ENCODE measurements at regions not wholly inside any gene's neighbourhood (a gene's known extent, or its start where the extent isn't known, plus 50 kb on each side); places are given as distances from the start of the nearest gene placed in this dataset.

DNA sequence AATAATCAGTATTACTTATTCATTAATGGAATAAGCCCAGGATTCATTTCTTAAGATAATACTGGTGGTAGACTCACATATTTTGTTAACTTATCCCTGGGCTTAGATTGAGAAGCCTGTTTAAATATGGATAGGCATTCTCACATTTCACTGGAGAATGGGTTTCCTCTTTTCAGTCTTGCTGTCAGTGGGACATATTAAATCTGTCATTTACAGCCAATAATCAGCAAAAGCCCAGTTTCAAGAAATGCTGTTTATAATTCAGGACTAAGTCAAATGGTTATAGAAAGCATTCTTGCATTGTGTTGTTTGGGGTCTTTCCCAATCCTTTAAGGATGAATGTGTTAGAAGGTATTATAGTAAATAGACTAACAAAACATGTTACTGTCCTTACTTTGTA lies 143.7 kb upstream of the NAALADL2 start:
- intact Hi-C loops (cut with micrococcal nuclease): no loop called here
- no TSS peak for BruUV-seq (replicated peaks)
- no peaks in the 10 kb centered on the region for H3K36me3 ChIP-seq (ENCODE audit: control insufficient read depth in 2 of 2, extremely low read depth in 1 of 2, insufficient read depth in 2 of 2, low read length in 2 of 2)
- H3K27me3 ChIP-seq (ENCODE audit: control insufficient read depth in 2 of 2, insufficient read depth in 2 of 2, low read length in 2 of 2): no peaks in the 10 kb centered on the region
- TF ChIP-seq EZH2 (IDR thresholded peaks at IDR 0.05; ENCODE audit: borderline replicate concordance, low read depth, low read length, severe bottlenecking) (no peak), POLR2AphosphoS5 (IDR thresholded peaks at IDR 0.05; ENCODE audit: insufficient read depth, low read depth, low read length) (no peak), JUN (IDR thresholded peaks at IDR 0.05; ENCODE audit: borderline replicate concordance, insufficient read depth, insufficient read length, low read depth) (no peak), POLR2A (IDR thresholded peaks at IDR 0.05; ENCODE audit: low read depth, low read length) (no peak), MYC (IDR thresholded peaks at IDR 0.05; ENCODE audit: low read depth, low read length) (no peak), GATA2 (IDR thresholded peaks at IDR 0.05; ENCODE audit: insufficient read depth, insufficient read length, low read depth, low read length) (no peak), FOS (IDR thresholded peaks at IDR 0.05; ENCODE audit: borderline replicate concordance, insufficient read depth, low read length) (no peak)
- TF ChIP-seq, protein P1, sequence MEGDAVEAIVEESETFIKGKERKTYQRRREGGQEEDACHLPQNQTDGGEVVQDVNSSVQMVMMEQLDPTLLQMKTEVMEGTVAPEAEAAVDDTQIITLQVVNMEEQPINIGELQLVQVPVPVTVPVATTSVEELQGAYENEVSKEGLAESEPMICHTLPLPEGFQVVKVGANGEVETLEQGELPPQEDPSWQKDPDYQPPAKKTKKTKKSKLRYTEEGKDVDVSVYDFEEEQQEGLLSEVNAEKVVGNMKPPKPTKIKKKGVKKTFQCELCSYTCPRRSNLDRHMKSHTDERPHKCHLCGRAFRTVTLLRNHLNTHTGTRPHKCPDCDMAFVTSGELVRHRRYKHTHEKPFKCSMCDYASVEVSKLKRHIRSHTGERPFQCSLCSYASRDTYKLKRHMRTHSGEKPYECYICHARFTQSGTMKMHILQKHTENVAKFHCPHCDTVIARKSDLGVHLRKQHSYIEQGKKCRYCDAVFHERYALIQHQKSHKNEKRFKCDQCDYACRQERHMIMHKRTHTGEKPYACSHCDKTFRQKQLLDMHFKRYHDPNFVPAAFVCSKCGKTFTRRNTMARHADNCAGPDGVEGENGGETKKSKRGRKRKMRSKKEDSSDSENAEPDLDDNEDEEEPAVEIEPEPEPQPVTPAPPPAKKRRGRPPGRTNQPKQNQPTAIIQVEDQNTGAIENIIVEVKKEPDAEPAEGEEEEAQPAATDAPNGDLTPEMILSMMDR (IDR thresholded peaks at IDR 0.05; ENCODE audit: extremely low read depth in 1 of 2, insufficient read depth in 1 of 2, low read depth in 1 of 2, low read length in 2 of 2): no peak
- TF ChIP-seq, protein P2, sequence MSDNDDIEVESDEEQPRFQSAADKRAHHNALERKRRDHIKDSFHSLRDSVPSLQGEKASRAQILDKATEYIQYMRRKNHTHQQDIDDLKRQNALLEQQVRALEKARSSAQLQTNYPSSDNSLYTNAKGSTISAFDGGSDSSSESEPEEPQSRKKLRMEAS (IDR thresholded peaks at IDR 0.05; ENCODE audit: insufficient read depth, insufficient read length): no peak
- H3K9ac ChIP-seq (replicated peaks; ENCODE audit: extremely low read depth, insufficient read depth, low read length): no peak overlapping the region
- FAIRE-seq (no peak), DNase-seq (ENCODE audit: low read depth, low spot score) (no peak)
- H3K9me3 ChIP-seq (replicated peaks; ENCODE audit: control insufficient read depth, insufficient read depth, low read length): no peaks in the 10 kb centered on the region
- no peaks in the 10 kb centered on the region for H3K9me1 ChIP-seq (replicated peaks; ENCODE audit: control insufficient read depth, extremely low read depth, insufficient read depth, low read length)
- CTCF ChIA-PET: no interaction called here
- no peaks in the 10 kb centered on the region for H3K4me1 ChIP-seq (ENCODE audit: control insufficient read depth, extremely low read depth, insufficient read depth, low read length)
- H2AFZ ChIP-seq (ENCODE audit: low read depth, low read length): no peak overlapping the region
- no peaks in the 10 kb centered on the region for H3K79me2 ChIP-seq (ENCODE audit: control insufficient read depth, insufficient read depth, low read length)
- dilution Hi-C loops (cut with MboI; ENCODE audit: extremely low pct_ligation_motif_present, low sequenced_read_pairs): no loop called here
- POLR2A ChIA-PET: no interaction called here
- no peak overlapping the region for H3K4me3 ChIP-seq (replicated peaks in 1 of 3; ENCODE audit: insufficient read depth in 1 of 3, low read depth in 1 of 3, low read length in 3 of 3)
- H4K20me1 ChIP-seq (replicated peaks; ENCODE audit: control insufficient read depth, extremely low read depth, insufficient read depth, low read length): no peaks in the 10 kb centered on the region
- H3K27ac ChIP-seq (ENCODE audit: insufficient read depth, low read depth, low read length): no peak overlapping the region
- H3K4me2 ChIP-seq (ENCODE audit: insufficient read depth, low read length): no peak overlapping the region

Measured in endothelial cell of umbilical vein (primary cell).